Activated T-cell treated with anti-CD3 and anti-CD28 coated beads, Interleukin-2, amount 50 U/mL, for 4 hours (primary cell): ENCODE measurements at regions not wholly inside any gene's neighbourhood (a gene's known extent, or its start where the extent isn't known, plus 50 kb on each side); places are given as distances from the start of the nearest gene placed in this dataset.

Experiments used
- ATAC-seq, 2 donors: fragments of 200-7000 bp; cut with Tn5 transposase; one replicate each; pipeline ENCODE4 v1.10.0; 2021
- DNase-seq: peaks from one replicate; pipeline ENCODE4 v3.0.0-alpha.2; 2020
- H3K27me3 Mint-ChIP-seq: one replicate; pipeline ENCODE4 v1.8.0; 2021; ENCODE audit warnings: low read depth, mixed read lengths
- H3K36me3 Mint-ChIP-seq: one replicate; pipeline ENCODE4 v1.8.0; 2022; ENCODE audit warnings: mixed read lengths; ENCODE audit not compliant: insufficient read depth
- H3K4me1 Mint-ChIP-seq: one replicate; pipeline ENCODE4 v1.8.0; 2021; ENCODE audit warnings: low read depth, mixed read lengths
- H3K4me3 Mint-ChIP-seq: one replicate; pipeline ENCODE4 v1.8.0; 2021; ENCODE audit warnings: mild to moderate bottlenecking, moderate library complexity, mixed read lengths
- H3K9me3 Mint-ChIP-seq: one replicate; pipeline ENCODE4 v1.8.0; 2021; ENCODE audit warnings: mixed read lengths

- DNase-seq, result no peak
- H3K27me3 Mint-ChIP-seq, result peaks cover 2% of the 10 kb centered on the region
- no peaks in the 10 kb centered on the region for H3K36me3 Mint-ChIP-seq
- no peaks in the 10 kb centered on the region for H3K9me3 Mint-ChIP-seq
- no peaks in the 10 kb centered on the region for H3K4me1 Mint-ChIP-seq
- no peak overlapping the region for H3K4me3 Mint-ChIP-seq
- no peak for ATAC-seq
These were observed 50.8 kb upstream of the MYLIP start for GRCh38 chr6:16078064-16078463.

DNA sequence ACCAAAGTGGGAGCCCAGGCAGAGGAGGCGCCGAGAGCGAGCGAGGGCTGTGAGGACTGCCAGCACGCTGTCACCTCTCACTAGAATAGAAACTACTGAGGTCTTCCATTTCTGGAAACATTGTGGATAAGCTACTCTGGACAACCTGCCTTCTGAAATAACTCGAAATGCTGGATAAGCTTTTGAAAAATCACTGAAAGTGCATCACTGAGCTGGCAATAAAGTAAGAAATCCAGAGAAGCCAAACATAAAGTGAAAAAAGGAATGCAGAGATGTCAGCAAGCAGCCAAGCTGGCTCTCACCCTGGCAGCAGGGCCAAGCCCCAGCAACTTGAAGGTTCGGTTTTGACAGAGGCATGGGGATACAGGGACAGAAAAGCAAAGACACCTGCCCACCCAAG is 59.2 kb upstream of the MYLIP start:
- no peaks in the 10 kb centered on the region for H3K36me3 Mint-ChIP-seq
- H3K4me3 Mint-ChIP-seq, result no peak overlapping the region
- H3K4me1 Mint-ChIP-seq, result no peaks in the 10 kb centered on the region
- H3K27me3 Mint-ChIP-seq, result peaks cover 8% of the 10 kb centered on the region
- DNase-seq (no peak), ATAC-seq (no peak)
- H3K9me3 Mint-ChIP-seq, result no peaks in the 10 kb centered on the region

DNA sequence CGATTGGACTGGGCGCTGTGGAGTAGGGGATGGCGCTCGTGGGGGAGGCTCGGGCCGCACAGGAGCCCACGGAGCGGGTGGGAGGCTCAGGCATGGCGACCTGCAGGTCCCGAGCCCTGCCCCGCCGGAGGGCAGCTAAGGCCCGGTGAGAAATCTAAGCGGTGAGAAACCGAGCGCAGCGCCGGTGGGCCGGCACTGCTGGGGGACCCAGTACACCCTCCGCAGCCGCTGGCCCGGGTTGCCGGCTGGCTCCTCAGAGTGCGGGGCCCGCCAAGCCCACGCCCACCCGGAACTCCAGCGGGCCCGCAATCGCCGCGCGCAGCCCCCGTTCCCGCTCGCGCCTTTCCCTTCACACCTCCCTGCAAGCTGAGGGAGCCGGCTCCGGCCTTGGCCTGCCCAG is 59.7 kb upstream of the MYLIP start:
- no peak overlapping the region for H3K4me3 Mint-ChIP-seq
- no peaks in the 10 kb centered on the region for H3K36me3 Mint-ChIP-seq
- H3K4me1 Mint-ChIP-seq, result no peaks in the 10 kb centered on the region
- ATAC-seq (no peak), DNase-seq (no peak)
- H3K27me3 Mint-ChIP-seq, result peaks cover 8% of the 10 kb centered on the region
- no peaks in the 10 kb centered on the region for H3K9me3 Mint-ChIP-seq

DNA sequence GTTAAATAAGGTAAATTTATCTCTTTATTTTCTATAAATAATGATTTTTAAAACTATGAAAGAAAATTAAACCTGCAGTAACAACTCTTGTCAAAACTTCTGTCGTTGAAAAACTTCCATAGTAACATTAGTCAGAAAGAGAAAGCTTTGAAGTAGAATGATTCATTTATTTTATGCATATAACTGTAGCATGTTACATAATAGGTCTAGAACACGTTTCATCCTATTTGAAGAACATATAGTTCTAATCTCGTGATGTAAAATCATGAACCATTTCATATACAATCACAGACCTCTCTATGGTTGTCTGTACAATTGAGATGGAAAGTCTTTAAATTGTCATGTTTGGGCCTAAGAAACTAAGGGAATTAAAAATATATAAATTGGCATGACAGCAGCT is 61.3 kb upstream of the MYLIP start:
- DNase-seq, result no peak
- no peak for ATAC-seq
- Mint-ChIP-seq H3K36me3 (no peaks in the 10 kb centered on the region), H3K27me3 (peaks cover 7% of the 10 kb centered on the region), H3K9me3 (no peaks in the 10 kb centered on the region), H3K4me3 (no peak overlapping the region), H3K4me1 (no peaks in the 10 kb centered on the region)

DNA sequence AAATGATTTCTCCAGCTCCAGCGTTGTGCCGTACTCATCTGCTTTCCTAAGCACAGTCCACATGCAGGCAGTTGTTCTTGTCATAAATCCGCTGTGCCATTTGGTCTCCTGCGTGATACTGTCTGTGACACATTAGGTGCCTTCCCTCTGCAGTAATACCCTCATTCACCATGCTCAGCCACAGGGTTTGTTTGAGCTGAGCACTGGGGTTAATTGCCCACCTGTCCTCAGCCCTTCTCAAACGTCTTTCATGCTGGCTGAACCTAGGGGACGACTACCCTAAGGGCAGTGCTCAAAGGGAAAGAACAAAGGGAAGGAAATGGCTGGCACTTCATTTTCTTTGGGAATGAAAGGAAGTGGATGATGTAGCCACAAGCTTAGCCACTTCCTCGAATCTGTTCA is 64.2 kb upstream of the MYLIP start:
- Mint-ChIP-seq H3K9me3 (no peaks in the 10 kb centered on the region), H3K36me3 (no peaks in the 10 kb centered on the region), H3K27me3 (peaks cover 7% of the 10 kb centered on the region), H3K4me3 (no peak overlapping the region), H3K4me1 (no peaks in the 10 kb centered on the region)
- DNase-seq, result no peak
- no peak for ATAC-seq

- no peaks in the 10 kb centered on the region for H3K9me3 Mint-ChIP-seq
- no peaks in the 10 kb centered on the region for H3K36me3 Mint-ChIP-seq
- H3K4me1 Mint-ChIP-seq, result no peaks in the 10 kb centered on the region
These were observed 65.3 kb upstream of the MYLIP start for GRCh38 chr6:16063580-16063979.

DNA sequence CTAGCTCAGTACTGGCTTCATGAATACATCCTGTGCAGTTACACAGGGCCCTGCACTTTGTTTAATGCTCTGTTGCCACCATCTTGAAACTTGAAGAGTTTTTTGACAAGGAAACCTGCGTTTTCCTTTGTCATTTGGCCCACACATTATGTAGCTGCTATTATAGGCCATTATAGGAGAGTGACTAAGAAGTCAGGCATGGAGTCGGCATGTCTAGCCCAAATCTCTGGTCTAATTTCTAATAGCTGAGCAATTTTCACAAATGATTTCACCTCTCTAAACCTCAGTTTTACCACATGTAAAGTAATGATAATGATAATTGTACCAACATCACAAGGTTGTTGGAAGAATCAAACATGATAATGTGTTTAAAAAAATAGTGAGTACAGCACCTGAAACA is 67.1 kb upstream of the MYLIP start:
- no peaks in the 10 kb centered on the region for H3K4me1 Mint-ChIP-seq
- H3K36me3 Mint-ChIP-seq, result no peaks in the 10 kb centered on the region
- DNase-seq (no peak), ATAC-seq (no peak)
- H3K27me3 Mint-ChIP-seq, result peaks cover 7% of the 10 kb centered on the region
- no peak overlapping the region for H3K4me3 Mint-ChIP-seq
- H3K9me3 Mint-ChIP-seq, result no peaks in the 10 kb centered on the region

More at GRCh38 chr6:16063580-16063979, 65.3 kb upstream of the MYLIP start:
- H3K4me3 Mint-ChIP-seq, result no peak overlapping the region
- ATAC-seq (no peak), DNase-seq (no peak)
- H3K27me3 Mint-ChIP-seq, result peaks cover 7% of the 10 kb centered on the region

DNA sequence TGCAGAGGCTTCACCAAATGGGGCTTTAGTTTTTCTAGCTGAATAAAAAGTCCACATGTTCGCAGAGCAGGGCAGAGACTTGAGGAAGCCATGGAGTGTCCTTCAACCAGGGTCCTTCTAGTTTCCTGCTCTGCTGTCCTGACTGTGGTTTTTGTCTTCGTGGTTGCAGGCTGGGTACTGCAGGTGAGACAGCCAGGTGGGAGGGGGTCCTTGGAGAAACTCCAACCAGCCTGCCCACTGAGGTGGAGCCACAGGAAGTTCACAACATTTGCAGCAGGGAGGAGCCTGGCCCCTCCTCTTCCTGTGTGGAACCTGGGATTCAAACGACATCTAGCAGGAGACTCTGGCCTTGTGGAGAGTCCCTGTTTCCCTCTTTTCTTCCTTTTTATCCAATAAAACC is 68.8 kb upstream of the MYLIP start:
- Mint-ChIP-seq H3K36me3 (no peaks in the 10 kb centered on the region), H3K4me1 (no peaks in the 10 kb centered on the region), H3K27me3 (peaks cover 4% of the 10 kb centered on the region), H3K4me3 (no peak overlapping the region), H3K9me3 (no peaks in the 10 kb centered on the region)
- DNase-seq, result no peak
- ATAC-seq, result no peak

DNA sequence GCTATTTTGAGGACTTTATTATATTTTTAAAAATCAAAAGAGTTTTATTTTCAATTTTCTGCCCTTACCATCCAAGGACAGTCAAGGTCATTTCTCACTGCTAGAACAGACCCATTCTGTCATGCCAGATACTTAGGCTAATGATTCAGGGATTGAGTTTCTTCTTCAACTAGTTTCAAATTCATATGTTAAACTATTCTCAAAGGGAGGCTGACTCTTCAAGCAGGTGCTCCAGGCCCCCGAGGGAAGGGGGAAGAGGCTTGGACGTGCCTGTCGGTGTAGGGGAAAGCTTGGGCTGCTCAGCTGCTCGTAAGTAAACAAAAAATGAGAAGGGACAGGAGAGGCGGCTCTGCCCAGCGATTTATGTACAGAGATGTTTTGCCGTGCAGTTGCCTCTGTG is 69.4 kb upstream of the MYLIP start:
- Mint-ChIP-seq H3K36me3 (no peaks in the 10 kb centered on the region), H3K4me1 (no peaks in the 10 kb centered on the region), H3K9me3 (no peaks in the 10 kb centered on the region), H3K4me3 (no peak overlapping the region), H3K27me3 (peaks cover 2% of the 10 kb centered on the region)
- ATAC-seq (no peak), DNase-seq (no peak)

DNA sequence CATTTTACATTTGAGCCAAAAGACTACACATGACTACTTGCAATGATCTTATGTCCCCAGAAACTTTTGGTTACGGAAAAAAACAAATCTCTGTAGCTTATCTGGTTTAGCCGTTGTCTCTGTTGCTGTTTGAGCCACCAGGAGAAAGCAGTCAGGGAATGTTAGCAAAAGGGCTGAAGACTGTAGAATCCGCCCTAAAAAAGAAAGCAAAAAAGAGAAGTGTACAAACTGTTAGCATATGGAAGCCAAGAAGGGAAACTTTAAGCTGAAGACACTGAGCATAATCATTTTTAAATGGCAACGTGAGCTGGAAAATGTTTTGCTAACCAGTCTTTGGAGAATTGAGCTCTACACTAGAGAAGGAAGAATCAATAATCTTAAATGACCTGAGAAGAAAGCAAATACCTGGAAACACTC is 69.9 kb upstream of the MYLIP start:
- no peak for DNase-seq
- Mint-ChIP-seq H3K9me3 (no peaks in the 10 kb centered on the region), H3K27me3 (peaks cover 2% of the 10 kb centered on the region), H3K36me3 (no peaks in the 10 kb centered on the region), H3K4me1 (no peaks in the 10 kb centered on the region), H3K4me3 (no peak overlapping the region)
- ATAC-seq, result no peak

DNA sequence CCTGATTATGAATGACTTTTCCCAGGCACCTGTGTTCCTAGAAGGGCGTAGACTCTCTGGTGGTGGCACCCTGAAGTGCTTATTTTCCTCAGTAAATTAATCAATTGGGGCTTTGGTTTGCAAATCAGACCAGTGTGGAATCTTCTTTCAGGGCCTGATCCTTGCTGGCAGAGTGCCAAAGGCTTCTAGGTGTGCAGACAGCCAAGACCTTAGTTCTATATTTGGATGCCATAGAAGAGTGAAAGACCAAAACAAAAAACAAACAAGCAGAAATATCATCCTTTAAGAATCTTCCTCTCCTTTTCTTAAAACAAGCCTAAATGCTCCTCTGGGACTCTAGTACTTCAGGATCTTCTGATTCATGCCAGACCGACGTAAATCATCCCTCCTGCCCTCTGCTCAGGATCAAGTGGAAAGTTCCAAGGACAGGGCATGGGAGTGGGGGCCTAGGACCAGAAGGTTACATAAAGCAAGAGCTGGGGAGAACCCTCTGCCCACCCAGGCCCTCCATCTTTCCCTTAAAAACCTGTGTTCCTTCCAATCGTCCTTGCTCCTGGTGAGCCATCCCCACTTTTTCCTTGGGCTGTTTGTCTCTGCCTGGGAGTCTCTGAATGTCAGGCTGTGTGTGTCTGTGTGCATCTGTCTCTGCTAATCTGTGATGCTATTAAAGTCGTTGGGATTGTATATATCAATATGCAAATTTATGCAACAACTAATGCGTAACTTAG is 70.5 kb upstream of the MYLIP start:
- H3K27me3 Mint-ChIP-seq, result peaks cover 4% of the 10 kb centered on the region
- DNase-seq (no peak), ATAC-seq (no peak)
- no peaks in the 10 kb centered on the region for H3K36me3 Mint-ChIP-seq
- H3K9me3 Mint-ChIP-seq, result no peaks in the 10 kb centered on the region
- H3K4me1 Mint-ChIP-seq, result no peaks in the 10 kb centered on the region
- H3K4me3 Mint-ChIP-seq, result no peak overlapping the region

- Mint-ChIP-seq H3K9me3 (no peaks in the 10 kb centered on the region), H3K36me3 (no peaks in the 10 kb centered on the region), H3K4me1 (no peaks in the 10 kb centered on the region), H3K27me3 (peaks cover 2% of the 10 kb centered on the region), H3K4me3 (no peak overlapping the region)
- ATAC-seq, result no peak
- DNase-seq, result no peak
These were observed 71.4 kb upstream of the MYLIP start for GRCh38 chr6:16057446-16057845.

DNA sequence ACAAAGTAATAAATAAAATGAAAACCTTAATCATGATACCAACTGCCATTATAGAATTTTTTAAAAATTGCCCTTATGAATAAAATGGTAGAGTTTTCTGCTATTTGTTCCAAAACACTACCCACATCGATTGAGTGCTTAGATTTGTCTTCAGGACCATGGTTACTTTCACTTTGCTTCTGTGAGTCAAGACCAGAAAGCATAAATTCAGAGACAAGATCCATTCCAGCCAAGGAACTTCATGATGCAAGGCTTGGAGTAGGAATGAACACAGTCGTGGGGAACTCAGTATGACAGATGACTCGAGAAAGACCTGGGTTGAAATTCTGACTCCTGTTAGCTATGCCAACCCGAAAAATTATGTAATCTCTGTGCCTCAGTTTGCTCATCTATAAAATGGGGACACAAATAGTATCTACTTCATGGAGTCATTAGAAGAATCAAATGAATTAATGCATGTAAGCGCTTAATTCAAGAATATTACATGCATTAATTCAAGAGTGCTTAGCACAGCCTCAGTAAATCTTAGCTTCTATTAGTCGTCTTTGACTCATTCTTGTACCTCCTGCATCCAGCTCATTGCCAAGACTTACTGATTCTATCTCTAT is 72.5 kb upstream of the MYLIP start:
- H3K4me1 Mint-ChIP-seq, result no peaks in the 10 kb centered on the region
- no peaks in the 10 kb centered on the region for H3K9me3 Mint-ChIP-seq
- DNase-seq (no peak), ATAC-seq (no peak)
- H3K4me3 Mint-ChIP-seq, result no peak overlapping the region
- H3K36me3 Mint-ChIP-seq, result no peaks in the 10 kb centered on the region
- peaks cover 2% of the 10 kb centered on the region for H3K27me3 Mint-ChIP-seq

DNA sequence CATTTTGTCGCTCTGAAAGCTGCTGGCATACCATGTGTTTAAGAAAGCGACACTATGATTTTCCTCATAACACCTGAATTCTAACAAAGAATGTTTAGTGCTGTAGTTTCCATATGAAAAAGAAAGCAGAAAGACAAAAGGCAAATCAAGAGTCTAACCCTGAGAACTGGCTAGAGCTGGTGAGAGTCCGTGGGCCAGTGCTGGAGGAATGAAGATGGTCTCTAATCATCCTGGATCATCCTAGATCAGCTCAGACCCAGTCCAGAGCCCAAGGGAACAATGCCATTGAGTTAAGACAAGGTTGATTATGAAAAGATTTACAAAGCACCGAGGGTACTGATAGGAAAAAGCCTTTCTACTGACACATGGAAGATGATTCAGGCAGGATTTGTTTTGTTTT is 73.0 kb upstream of the MYLIP start:
- H3K4me1 Mint-ChIP-seq, result no peaks in the 10 kb centered on the region

GRCh38 chr6:16049168-16049567 is 79.7 kb upstream of the MYLIP start:
- no peak for DNase-seq
- Mint-ChIP-seq H3K4me3 (no peak overlapping the region), H3K36me3 (no peaks in the 10 kb centered on the region), H3K4me1 (no peaks in the 10 kb centered on the region), H3K9me3 (no peaks in the 10 kb centered on the region), H3K27me3 (peaks cover 6% of the 10 kb centered on the region)
- ATAC-seq, result no peak

More for the DNA sequence above, 73.0 kb upstream of the MYLIP start:
- Mint-ChIP-seq H3K4me3 (no peak overlapping the region), H3K9me3 (no peaks in the 10 kb centered on the region), H3K36me3 (no peaks in the 10 kb centered on the region), H3K27me3 (peaks cover 2% of the 10 kb centered on the region)
- no peak for DNase-seq
- ATAC-seq, result no peak
